ENCODE measurements at regions not wholly inside any gene's neighbourhood (a gene's known extent, or its start where the extent isn't known, plus 50 kb on each side); places are given as distances from the start of the nearest gene placed in this dataset.
"Not testable (repeated sequence)": the region's sequence is repeated elsewhere in the genome, so short reads cannot be mapped to it uniquely, and the experiment has no call there.

- H3K4me3 ChIP-seq (replicated peaks; ENCODE audit: low read depth, low read length): no peak overlapping the region
- DNase-seq (ENCODE audit: low read depth): no peak
- no peak for TF ChIP-seq CTCF (IDR thresholded peaks at IDR 0.05; ENCODE audit: low read length, missing control alignments)
Measured at GRCh38 chr4:106527316-106527715, 158.7 kb upstream of the GIMD1 start.

DNA sequence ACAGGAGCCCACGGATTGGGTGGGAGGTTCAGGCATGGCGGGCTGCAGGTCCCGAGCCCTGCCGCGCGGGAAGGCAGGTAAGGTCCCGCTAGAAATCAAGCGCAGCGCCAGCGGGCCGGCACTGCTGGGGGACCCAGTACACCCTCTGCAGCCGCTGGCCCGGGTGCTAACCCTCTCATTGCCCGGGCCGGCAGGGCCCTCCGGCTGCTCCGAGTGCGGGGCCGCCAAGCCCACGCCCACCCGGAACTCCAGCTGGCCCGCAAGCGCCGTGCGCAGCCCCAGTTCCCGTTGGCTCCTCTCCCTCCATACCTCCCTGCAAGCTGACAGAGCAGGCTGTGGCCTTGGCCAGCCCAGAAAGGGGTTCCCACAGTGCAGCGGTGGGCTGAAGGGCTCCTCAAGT lies 156.8 kb upstream of the GIMD1 start:
- H3K4me3 ChIP-seq (replicated peaks; ENCODE audit: low read depth, low read length); DNase-seq (ENCODE audit: low read depth): not testable (repeated sequence)

DNA sequence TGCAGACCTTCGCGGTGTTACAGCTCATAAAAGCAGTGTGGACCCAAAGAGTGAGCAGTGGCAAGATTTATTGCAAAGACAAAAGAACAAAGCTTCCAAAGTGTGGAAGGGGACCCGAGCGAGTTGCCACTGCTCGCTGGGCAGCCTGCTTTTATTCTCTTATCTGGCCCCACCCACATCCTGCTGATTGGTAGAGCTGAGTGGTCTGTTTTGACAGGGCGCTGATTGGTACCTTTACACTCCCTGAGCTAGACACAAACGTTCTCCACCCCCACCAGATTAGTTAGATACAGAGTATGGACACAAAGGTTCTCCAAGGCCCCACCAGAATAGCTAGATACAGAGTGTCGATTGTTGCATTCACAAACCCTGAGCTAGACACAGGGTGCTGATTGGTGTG lies 156.2 kb upstream of the GIMD1 start:
- H3K4me3 ChIP-seq (replicated peaks; ENCODE audit: low read depth, low read length): not testable (repeated sequence)

GRCh38 chr4:106522839-106523238 lies 154.3 kb upstream of the GIMD1 start:
- H3K4me3 ChIP-seq (replicated peaks; ENCODE audit: low read depth, low read length): no peak overlapping the region
- peak; percentile 13 for TF ChIP-seq CTCF (IDR thresholded peaks at IDR 0.05; ENCODE audit: low read length, missing control alignments)
- DNase-seq (ENCODE audit: low read depth): no peak

More for the DNA sequence above, 156.2 kb upstream of the GIMD1 start:
- DNase-seq (ENCODE audit: low read depth): not testable (repeated sequence)

GRCh38 chr4:106512706-106513105 lies 144.1 kb upstream of the GIMD1 start:
- TF ChIP-seq CTCF (IDR thresholded peaks at IDR 0.05; ENCODE audit: low read length, missing control alignments): no peak
- no peak for DNase-seq (ENCODE audit: low read depth)
- no peak overlapping the region for H3K4me3 ChIP-seq (replicated peaks; ENCODE audit: low read depth, low read length)

DNA sequence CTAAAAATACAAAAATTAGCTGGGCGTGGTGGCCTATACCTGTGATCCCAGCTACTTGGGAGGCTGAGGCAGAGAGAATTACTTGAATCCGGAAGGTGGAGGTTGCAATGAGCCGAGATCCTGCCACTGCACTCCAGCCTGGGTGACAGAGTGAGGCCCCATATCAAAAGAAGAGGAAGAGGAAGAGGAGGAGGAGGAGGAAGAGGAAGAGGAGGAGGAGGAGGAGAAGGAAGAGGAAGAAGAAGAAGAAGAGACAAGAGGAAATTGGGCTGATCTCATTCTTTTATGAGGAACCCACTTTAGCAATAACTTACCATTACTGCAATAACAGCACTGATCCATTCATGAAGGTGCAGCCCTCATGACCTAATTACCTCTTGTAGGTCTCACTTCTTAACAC lies 138.9 kb upstream of the GIMD1 start:
- no peak for TF ChIP-seq CTCF (IDR thresholded peaks at IDR 0.05; ENCODE audit: low read length, missing control alignments)
- no peak for DNase-seq (ENCODE audit: low read depth)
- H3K4me3 ChIP-seq (replicated peaks; ENCODE audit: low read depth, low read length): no peak overlapping the region

GRCh38 chr4:106503116-106504050 lies 134.8 kb upstream of the GIMD1 start:
- no peak overlapping the region for H3K4me3 ChIP-seq (replicated peaks; ENCODE audit: low read depth, low read length)
- no peak for DNase-seq (ENCODE audit: low read depth)
- TF ChIP-seq CTCF (IDR thresholded peaks at IDR 0.05; ENCODE audit: low read length, missing control alignments): no peak

GRCh38 chr4:106502106-106502699 lies 133.6 kb upstream of the GIMD1 start:
- TF ChIP-seq CTCF (IDR thresholded peaks at IDR 0.05; ENCODE audit: low read length, missing control alignments): peak; percentile 83
- H3K4me3 ChIP-seq (replicated peaks; ENCODE audit: low read depth, low read length): no peak overlapping the region
- peak; percentile 70 for DNase-seq (ENCODE audit: low read depth)
